Hematopoietic multipotent progenitor cell treated with erythropoietin and hydrocortisone succinate and interleukin-3 and kit ligand, for 17 days (in vitro differentiated cells): ENCODE measurements at regions not wholly inside any gene's neighbourhood (a gene's known extent, or its start where the extent isn't known, plus 50 kb on each side); places are given as distances from the start of the nearest gene placed in this dataset.

Source experiments
- DNase-seq: peaks from one replicate; pipeline ENCODE4 v3.0.0-alpha.2; 2015; ENCODE audit warnings: low spot score

DNA sequence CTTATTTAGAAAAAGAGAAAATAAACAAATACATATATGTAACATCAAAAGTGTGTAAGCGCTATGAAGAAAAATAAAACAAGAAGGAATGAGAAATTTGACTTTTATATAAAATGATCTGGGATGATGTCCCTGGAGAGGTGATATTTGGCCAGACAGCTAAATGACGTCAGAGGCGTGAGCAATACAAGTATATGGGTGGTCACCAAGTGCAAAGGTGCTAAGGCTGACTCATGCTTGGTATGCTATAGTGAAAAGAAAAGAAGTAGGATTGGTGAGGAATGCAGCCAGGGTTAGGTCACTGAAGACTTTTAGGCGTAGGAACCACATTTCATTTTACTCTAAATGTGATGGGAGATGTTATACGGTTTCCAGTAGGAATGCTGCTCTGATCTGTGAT is 1049.1 kb upstream of the TENM3 start:
- DNase-seq, result no peak

DNA sequence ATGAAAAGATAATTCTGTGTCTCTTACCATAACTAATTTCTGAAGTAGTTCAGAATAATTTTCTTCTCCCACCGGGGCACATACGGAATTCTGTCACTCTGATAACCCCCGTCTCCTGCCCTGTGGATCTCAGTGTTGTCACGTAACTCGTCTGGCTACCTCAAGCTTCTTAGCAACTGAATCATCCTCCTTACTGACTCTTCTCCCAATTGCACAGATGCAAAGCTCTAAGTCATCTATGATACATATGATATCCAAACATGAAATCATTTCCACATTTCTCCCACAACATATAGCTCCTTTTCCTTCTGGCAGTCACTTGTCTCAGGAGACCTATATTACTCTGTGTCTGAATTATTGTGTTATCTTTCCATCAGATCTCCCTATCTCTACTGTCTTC is 1043.1 kb upstream of the TENM3 start:
- no peak for DNase-seq

DNA sequence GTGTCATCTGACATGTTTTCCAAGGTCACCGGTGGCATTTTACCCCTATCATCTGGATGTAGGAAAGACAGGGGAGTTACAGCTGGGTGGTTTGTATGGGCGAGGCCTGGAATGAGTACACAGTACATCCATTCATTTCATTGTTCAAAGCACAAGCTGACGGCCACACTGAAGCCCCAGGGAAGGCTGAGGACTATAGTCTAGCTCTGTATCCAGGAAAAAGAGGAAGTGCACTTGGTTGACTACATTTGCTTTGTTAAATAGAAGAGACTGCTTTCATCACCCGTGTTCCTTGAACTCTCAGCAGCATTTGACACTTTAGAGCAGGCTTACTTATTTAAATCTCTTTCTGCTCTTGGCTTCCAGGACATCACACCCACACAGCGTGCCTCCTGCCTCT is 1041.0 kb upstream of the TENM3 start:
- DNase-seq, result no peak

DNA sequence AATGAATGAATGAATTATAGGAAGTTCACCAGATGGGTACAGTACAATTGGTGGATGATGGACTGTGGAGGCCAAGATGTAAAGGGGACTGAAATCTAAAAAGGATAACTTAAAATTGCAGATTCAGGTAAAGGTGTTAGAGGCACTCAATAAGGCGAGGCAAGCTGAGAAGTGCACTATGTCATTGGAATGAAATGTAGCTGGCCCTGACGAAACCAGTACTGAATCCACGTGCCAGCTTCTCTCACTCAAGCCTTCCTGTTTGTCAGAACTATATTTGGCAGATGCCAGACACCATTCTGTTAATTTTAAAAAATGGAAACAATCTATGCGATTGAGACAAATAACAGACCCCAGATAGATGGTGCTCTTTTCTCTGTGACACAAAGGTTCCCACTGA is 1039.1 kb upstream of the TENM3 start:
- DNase-seq, result no peak

DNA sequence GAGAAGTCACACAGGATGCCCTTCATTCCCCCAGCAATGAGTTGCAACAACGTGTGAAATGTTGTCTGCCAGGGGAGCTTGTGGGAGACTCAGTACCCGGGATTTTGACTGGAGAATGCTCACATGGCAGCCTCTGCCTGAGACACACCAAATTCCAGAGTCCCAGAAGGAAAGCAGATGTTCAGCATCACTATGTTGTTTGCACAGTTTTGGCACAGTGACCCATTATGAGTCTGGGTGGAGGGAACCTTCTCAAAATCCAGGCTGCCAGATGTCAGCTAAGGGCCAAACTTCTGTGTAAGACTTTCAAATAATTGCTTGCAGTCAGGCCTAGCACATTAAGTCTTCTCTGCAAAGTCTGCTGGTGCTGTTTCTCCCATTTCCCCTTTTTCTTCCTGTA is 1029.7 kb upstream of the TENM3 start:
- no peak for DNase-seq

DNA sequence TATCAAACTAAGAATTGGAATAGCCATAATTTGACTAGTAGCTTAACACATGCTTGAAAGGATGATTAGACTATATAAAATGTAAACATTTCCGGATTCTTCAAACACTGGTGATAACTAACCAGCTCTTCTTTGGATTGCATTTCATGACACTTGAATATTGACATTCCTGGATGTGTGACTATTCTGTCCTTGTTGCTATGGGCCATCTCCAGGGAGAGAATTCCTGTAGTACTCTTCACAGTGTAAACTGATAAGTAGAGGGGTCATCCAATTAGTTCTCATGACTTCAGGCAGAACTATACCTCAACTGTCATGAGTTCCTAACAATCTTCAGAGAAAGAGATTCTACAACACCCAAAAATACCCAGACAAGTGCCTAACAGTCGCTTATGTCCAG is 1026.7 kb upstream of the TENM3 start:
- DNase-seq, result no peak

DNA sequence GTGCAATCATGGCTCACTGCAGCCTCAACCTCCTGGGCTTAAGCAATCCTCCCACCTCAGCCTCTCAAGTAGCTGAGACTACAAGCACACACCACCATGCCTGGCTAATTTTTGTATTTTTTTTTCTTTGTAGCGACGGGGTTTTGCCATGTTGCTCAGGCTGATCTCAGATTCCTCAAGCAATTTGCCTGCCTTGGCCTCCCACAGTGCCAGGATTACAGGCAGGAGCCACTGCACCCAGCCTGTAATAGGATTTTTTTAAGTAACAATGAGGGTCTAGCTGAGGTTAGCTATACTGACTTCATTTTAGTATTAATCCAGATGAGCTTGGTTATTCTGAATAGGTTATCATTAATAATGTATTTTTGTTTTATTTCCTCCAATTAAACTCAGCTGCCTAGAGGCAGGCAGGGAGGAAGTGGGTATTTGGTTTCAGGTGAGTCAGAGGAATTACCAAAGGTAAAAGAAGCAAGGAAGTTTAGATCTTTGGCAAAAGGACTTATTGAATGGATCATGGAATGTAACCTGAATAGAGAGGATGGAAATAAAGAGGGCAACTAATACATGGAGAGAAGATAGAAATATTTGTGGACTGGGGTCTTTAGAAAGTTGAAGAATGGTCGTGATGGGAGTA is 1023.3 kb upstream of the TENM3 start:
- DNase-seq, result no peak

DNA sequence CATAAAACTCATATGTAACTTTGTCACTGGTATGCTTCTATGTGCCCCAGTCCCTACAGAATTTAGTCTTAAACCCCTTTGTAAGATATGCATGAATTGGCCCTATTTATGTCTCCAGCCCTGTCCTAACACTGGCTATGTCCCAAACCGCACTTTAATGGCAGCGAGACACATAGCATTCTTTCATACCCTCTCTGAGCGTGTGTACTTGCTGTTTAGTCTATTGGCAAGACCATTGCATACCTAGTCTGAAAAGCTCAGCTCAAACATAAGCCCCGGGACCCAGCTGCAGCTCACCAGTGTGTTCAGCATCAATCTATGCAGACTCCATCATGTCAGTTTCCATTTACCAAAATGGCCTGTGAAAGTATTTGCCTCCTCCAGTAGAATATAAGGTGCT is 1018.4 kb upstream of the TENM3 start:
- DNase-seq, result no peak

DNA sequence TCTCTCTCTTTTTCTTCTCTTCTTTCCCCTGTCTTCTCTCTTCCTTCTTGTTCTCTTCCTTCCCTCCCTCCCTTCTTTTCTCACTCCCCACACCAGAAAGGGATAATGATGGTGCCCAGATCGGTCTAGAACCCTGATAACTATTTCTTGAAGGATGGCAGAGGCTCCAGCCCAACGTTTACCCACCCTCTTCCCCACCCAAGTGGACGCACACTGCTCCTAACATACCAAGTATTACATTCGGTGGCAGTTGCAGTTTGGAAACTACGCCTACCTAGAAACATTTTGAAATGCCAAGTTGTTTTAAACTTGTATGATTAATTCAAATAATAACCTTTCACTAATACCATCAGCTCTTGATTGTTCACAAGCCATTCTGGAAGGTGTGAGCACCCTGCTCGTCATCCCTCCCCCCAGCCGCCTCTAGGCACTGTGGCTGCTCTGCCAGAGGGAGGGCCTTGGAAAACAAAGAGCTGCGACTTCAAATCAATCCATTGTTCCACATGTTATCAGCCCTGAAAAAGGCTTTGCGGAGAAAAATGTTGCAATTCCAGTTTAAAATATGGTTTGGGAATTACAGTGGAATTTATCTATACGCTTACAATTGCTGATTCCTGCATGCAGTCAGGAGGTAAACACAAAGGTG is 1017.5 kb upstream of the TENM3 start:
- no peak for DNase-seq

DNA sequence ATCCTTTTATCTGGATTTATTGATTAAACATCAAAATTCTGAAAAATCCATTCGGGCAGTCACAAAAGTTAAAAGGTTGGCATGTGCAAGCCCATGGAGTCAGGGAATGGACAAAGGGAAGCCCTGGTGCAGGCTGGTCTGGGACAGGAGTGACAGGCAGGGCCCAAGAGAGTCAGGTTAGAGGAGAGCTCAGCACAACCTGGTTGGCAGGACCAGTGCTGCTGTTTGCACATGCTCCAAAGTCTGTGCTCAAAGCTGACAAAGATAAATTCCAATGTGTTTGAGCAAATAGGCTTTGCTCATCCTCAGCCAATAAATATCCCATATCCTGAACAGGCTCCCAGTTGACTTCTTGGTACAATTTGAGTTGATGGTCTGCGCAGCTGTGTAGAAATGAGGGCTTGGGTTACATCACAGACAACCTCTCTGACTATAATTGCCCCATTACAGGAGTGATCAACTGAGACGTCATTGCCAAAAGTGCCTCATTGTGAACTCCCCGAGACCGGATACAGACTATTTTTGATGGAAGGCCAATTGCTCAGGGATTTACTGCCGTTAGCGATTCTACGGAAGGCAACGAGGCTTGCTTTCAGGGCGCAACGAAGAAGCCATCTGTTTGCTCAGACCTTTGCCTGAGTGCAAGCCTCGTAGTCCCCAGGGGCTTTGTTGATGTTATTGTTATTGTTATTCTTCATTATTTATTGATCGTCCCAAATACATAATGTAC is 1008.1 kb upstream of the TENM3 start:
- no peak for DNase-seq

DNA sequence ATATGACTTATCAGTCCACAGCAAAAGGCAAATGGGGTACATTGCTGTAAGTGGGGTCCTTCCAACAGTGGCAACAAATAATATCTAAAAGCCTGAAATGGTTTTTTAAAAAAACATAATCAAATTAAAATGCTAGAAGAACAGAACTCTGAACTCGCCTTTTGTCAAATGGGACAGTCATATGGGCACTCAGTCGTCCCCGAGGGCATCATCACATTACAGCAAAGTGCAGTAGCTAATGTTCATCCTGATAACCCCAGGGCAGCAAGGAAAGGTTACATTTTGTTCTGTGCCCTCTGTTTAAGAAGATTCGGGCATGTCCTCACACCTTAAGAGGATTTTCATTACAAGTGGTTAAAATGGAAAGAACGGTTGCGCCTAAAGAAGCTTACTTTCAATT is 997.9 kb upstream of the TENM3 start:
- no peak for DNase-seq

DNA sequence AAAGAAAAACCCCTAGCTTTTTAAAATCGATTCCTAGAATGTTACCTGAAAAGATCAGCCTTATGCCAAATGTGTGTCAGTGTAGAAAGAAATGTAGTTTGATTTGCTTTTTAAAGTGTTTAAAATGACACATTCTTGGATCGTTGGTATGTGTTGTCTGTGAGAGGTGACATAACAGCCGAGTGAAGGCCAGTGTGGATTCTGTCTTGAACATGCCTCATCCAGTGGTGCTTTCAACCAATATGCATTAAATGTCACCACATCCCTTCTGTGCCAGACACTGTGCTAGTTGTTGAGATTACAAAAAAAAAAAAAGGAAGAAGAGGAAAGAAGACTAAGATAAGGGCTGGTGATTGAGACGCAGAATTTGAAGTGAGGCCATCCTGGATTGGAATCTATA is 994.2 kb upstream of the TENM3 start:
- DNase-seq, result no peak

DNA sequence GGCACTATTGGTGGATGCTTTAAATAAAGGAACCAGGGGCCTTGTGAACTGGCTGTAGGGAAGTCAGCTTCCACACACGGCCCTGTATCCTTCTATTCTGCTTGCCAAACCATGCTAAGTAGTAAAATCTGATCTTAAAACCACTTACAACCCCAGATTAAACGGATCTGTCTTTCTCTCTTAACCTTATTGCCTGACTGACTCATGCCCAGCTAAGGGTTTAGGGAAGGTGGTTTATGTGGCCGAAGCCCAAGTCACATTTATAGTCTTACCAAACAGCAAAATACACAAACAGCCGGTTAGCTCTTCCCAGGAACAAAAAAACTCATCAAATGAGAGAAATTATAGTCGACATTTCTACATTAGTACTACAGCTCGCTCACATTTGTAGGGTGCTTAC is 988.4 kb upstream of the TENM3 start:
- DNase-seq, result no peak

DNA sequence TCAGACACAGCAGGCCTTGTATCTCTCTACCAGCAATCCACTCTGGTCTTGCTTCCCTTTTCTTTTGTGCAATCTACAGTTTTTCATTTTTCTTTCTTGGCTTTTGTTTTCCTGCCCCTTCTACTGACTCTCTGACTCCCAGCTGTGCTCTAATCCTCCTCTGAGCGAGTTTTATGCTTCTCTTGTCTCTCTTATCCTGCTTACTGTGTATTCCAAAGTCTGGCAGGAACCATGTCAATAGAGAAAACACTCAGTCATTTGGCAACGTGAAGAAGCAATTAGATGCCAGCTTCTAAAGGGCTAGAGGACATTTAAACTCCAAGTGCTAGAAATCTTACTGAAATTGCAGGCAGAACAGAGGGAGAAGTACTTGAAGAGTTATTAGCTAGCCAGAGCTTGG is 984.6 kb upstream of the TENM3 start:
- DNase-seq, result no peak

DNA sequence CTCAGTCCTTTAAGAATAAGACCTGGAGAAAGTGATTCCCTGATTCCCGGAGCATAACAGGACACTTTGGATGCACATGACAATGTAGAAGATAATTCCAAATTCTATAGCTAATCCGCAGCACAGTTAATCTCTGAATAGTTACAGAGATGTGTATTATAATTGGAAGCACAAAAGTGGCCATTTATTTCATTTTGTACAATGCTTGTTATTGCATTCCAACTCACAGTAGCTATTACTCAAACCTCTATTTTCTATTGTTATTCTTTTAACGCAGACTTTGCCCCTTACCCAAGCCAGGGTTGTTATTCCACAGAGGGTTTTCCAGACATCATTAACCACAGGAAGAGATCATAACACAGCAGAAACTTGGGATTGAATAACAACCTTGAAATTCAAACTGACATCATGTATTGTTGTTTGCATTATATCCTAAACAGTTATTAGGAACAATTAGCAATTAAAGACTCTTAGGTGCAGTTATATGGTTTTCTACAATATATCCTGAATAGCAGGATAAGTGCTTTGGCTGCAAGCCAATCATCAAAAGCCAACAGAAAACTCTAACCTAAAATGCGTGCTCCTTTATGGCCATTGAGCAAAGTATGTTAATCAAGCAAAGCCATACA is 984.0 kb upstream of the TENM3 start:
- no peak for DNase-seq

DNA sequence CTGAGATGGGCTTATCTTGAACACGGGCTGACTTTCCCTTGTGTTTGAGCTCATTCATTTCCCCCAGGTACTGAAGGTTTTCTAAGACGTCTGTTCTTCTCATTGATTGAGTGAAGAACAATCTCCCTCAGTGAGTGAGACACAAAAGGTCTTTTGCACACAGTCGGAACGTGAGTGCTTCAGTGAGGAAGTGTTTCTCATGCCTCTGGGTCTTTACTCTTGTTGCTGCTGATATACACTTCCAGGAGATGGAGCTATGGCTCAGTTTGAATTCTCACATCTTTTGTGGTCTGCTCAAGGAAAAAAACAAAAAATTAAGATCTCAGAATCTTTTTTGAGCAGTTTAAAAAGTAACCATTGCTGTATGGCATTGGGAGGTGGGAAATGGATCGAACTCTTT is 981.9 kb upstream of the TENM3 start:
- no peak for DNase-seq

DNA sequence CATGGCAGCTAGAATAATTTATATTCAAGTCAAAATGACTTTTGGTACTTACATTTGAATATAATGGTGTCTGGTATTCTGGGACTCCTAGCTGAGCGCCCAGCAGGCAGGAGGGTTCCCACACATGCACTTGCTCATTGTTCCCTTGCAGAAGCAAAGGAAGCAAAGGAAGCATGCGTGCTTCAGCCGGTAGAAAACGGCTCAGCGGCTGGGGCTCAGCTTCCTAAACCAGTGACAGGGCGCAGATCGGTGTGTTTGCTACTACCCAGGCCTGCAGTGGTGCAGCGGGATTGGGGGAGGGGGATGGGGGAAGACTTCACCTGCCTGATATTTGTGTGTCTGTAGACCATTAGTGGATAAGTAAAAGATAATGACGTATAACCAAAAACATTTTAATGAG is 978.3 kb upstream of the TENM3 start:
- no peak for DNase-seq

DNA sequence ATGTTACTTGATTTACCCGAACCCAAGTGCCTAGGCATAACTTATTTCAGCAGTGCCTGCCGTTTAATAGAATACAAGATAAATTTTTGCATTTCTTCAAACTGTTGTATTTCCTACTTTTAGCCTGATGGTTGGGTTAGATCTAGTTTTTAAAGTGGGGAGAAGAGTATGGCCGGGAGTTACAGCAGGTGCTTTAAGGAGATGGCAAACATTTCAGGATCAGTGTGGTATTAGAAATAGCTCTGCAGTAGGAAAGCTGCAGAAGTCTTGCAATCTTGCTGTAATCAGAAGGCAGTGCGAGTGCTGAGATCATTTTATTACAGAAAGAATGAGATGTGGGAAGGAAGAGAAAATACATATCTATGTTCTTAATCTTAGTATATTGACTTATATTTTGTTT is 977.8 kb upstream of the TENM3 start:
- DNase-seq, result no peak

DNA sequence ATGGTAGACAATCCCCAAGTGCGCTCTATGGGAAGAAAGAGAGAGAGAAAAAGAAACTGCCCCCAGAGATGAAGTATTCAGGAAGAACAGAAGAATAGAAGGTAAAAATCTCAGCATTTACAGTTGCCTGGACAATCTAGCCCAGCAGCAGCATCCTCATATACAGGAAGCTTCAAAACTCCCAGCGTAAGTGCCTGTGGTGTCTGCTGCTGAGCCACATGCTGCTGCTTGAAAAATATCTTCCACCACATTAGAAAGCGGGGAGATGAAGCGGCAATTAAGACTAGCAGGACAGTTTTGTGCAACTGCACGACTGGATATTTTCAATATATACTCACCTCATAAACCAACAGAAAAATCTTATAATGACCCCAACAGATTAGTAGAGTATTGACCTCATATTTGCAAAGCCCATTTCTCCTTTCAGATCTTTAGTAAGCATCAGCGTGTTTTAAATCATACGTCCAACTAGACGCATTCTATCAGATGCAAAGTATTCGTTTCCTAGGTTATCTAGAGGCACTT is 972.0 kb upstream of the TENM3 start:
- DNase-seq, result no peak

DNA sequence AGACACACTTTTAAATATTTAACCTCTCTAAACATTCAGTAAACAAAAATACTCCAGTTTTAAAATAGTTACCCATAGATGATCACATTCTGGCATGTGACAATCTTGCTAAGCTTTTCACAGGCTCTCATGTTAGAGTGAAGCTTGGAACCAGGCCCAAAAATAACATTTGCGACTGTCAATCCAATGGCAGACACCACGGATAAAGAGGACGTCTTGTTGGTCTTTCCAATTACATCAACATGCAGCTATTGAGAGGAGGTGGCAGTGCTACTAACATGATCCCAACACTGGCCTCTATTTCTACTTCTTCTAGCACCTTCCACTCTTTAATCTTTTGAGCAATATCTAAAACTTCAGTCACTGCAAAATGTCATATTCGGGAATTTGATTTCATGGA is 970.8 kb upstream of the TENM3 start:
- DNase-seq, result no peak

DNA sequence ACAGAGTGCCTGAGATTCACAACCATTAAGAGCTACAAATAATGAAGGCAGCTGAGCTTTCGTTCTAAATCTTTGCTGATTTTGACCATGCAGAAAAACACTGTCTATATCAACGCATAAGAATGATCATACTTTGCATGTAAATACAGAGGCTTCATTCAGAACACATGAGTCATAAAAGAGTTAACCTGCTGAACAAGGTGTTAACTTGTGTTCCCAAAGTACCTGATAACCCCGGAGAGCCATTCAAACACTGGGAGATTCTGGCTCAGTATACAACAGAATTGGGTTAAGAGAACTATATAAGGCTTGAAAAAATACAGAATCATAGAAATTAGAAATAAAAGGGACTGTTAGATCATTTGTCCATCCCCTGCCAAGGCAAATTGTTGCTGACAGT is 964.3 kb upstream of the TENM3 start:
- no peak for DNase-seq

DNA sequence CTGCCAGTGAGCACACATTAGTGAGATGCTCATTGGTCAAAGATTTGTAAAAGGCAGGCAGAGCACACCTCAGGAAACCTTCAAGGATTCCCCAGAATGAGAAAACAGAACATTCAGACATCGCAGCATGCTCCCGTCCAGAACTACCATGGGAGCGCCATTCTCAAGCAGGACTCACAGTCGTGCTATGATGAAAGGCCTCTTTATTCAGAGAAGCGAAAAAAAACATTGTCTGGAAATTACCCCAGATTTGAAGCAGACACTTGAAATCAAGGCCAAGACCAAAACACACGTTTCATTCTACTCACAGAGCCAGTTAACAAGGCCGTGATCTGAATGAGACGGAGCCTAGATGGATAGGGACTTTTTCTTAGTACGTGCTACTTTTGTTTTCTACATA is 961.8 kb upstream of the TENM3 start:
- DNase-seq, result no peak

DNA sequence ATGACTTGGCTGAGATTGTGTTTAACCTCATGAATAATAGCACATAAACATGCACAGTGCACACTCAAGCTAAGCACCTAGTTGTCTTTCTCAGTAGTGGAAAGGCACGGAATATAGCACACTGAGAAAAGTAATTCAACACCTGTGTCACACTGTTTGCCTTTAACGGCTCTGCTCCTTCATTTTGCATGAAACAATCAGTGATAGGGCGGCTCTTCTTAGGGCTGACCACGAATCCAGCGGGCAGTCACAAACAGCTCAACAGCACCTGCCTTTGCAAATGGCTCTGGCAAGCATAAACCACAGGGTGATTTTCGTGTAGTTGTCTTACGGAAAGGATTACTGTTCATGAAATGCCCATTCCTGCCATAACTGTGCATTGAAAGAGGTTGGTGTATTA is 954.0 kb upstream of the TENM3 start:
- DNase-seq, result no peak
